ENCODE measurements at regions not wholly inside any gene's neighbourhood (a gene's known extent, or its start where the extent isn't known, plus 50 kb on each side); places are given as distances from the start of the nearest gene placed in this dataset.
"Not testable (repeated sequence)": the region's sequence is repeated elsewhere in the genome, so short reads cannot be mapped to it uniquely, and the experiment has no call there.

DNA sequence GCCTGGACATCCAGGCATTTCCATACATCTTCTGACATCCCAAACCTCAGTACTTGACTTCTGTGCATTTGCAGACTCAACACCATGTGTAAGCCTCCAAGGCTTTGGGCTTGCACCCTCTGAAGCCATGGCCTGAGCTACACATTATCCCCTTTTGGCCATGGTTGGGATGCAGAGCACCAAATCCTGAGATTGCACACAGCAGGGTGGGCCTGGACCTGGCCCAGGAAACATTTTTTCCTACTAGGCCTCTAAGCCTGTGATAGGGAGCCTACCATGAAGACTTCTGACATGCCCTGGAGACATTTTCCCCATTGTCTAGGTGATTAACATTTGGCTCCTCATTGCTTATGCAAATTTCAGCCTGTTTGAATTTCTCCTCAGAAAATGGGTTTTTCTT lies 853.4 kb upstream of the SPRY2 start:
- no peak for DNase-seq

DNA sequence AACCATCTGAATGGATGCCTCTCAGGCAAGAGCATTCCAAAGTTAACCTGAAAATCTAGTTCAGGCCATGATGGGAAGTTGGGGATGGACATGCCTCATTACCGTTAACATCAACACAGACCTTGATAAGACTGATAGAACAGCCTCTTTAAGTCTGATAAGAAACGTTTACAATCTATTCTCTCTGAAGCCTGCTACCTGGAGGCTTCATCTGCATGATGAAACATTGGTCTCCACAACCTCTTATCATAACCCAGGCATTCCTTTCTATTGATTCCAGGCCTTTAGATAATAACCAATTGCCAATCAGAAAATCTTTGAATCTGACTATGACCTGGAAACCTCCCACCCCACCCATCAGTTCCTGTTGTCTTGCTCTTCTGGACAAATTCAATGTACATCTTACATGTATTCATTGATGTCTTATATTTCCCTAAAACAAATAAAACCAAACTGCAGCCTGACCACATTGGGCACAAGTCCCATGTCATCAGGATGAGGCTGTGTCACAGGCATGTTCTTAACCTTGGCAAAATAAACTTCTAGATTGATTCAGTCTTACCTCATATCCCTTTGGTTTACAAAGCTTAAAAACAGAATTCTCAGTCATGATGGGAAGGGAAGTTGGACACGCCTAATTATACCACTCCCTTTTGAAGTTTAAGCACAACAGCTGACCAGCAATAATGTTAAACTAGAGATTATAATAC lies 843.8 kb upstream of the SPRY2 start:
- DNase-seq = no peak

- DNase-seq = no peak
Measured at GRCh38 chr13:81172603-81173002, 831.7 kb upstream of the SPRY2 start.

GRCh38 chr13:81171065-81171647 lies 830.2 kb upstream of the SPRY2 start:
- DNase-seq = no peak

DNA sequence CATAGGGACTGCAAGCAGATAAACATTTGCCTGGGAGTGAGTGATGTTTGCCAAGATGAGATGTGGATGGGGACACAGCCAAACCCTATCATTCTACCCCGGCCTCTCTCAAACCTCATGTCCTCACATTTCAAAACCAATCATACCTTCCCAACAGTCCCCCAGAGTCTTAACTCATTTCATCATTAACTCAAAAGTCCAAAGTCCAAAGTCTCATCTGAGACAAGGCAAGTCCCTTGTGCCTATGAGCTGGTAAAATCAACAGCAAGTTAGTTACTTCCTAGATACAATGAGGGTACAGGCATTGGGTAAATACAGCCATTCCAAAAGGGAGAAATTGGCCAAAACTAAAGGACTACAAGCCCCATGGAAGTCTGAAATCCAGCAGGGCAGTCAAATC lies 822.9 kb upstream of the SPRY2 start:
- not testable (repeated sequence) for DNase-seq

- DNase-seq = no peak
Measured at GRCh38 chr13:81153478-81153877, 812.6 kb upstream of the SPRY2 start.

- DNase-seq = no peak
Measured at GRCh38 chr13:81148822-81149221, 807.9 kb upstream of the SPRY2 start.

DNA sequence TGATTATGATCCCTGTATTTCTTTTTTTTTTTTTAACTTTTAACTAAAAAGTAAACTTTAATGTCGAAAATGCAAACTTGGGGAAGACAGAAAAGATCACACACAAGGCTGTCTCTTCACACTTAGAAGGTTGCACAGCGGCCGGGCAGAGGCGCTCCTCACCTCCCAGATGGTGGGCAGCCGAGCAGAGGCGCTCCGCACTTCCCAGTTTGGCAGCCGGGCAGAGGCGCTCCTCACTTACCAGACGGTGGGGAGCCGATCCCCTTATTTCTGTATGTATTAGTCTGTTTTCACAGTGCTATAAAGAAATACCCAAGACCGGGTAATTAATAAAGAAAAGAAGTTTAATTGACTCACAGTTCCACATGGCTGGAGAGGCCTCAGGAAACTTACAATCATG lies 805.6 kb upstream of the SPRY2 start:
- not testable (repeated sequence) for DNase-seq

DNA sequence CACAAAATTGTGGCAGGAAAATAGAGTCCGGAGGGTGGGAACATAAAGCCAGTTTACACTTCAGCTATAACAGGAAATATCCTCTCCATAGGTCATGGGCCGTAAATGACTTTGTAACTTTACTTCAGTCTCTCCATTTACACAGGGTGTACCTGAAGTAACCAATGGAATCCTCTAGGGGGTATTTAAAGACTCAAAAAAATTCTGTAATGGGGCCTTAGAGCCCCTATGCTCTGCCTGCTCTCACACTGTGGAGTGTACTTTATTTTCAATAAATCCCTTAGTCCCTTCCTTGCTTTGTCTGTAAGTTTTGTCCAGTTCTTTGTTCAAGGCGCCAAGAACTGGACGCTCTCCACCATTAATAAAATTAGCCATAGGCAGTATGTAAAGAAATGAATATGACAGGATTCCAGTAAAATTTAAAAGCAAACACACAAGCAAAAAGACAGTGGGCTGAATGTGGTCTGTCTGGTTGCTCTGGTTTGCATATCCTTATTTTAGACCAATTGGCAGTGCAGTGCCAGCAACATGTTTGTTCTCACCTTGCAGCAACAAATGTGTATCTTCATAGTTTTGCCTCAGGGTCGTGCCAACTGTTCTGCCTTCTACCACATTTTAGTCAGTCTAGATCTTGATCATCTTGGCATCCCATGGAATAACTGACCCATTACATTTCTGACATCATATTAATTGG lies 801.5 kb upstream of the SPRY2 start:
- no peak for DNase-seq

- no peak for DNase-seq
Measured at GRCh38 chr13:81140675-81141074, 799.7 kb upstream of the SPRY2 start.

DNA sequence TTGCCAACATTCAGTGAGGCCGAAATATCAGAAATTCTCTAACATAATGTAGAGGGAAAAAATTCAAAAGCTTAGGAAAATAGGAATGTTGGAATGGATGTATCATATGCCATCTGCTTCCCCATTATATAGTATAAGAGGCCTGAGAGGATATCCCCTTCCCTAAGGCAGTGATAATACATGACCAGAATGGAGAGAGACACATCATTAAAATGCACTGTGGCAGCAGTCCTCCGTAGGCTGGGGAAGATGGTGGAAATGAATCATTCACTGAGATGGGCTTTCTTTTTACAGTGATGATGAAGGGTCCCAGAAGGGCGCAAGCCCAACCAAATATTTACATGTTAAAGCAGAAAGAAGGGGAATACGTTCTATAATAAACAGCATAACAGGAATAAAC lies 799.1 kb upstream of the SPRY2 start:
- DNase-seq = no peak

DNA sequence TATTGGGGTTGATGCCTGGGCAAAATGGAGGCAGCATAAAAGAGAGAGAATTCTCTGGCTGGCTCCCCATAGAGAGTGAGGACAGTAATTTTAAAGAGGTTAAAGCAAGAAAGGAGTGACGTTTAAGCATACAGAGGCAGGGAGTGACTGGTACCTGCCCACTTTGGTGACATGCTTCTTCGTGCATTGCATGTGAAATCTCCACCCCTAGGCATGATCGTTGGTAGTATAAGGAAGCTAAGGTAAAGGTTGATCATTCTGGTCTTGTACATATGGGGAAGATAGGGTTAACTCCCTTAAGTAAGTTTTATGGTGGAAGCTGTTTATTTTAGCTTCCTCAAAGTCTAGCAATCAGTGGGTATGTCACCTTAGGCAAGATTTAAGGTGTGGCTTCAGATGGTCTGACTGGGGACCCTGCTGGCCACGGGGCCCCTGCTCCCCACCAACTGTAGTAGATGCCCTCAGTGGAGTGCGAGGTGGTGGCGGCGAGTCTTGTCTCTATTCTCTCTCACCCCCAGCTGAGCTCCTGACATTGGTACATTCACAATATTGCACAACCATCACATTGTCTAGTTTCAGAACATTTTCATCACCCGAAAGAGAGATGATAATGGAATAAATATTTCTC lies 797.5 kb upstream of the SPRY2 start:
- no peak for DNase-seq

- DNase-seq = no peak
Measured at GRCh38 chr13:81133066-81133465, 792.1 kb upstream of the SPRY2 start.

DNA sequence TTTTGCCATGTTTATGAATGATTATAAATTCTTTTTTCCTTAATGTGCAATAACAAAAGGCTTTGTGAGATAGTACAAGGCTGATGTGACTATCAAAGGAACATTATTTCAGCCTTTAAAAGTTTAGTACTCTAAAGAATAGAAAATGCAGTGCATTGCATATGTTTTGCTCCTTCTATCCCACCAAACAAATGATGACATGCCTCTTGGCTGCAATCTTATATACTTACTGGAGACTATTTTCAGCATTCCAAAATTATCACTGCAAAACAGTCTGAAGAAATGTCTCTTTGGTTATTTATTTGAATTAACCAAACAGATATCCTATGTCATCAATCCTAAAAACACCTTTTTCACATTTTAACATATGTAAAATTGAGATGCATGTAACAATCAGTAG lies 776.5 kb upstream of the SPRY2 start:
- no peak for DNase-seq

GRCh38 chr13:81116461-81117282 lies 775.7 kb upstream of the SPRY2 start:
- DNase-seq = no peak

- DNase-seq = no peak
Measured at GRCh38 chr13:81109026-81109425, 768.1 kb upstream of the SPRY2 start.

GRCh38 chr13:81106348-81106747 lies 765.4 kb upstream of the SPRY2 start:
- DNase-seq = no peak

- DNase-seq = no peak
Measured at GRCh38 chr13:81104035-81104715, 763.2 kb upstream of the SPRY2 start.

GRCh38 chr13:81102066-81102465 lies 761.1 kb upstream of the SPRY2 start:
- not testable (repeated sequence) for DNase-seq

GRCh38 chr13:81089371-81090157 lies 748.6 kb upstream of the SPRY2 start:
- DNase-seq = no peak

GRCh38 chr13:81080911-81081454 lies 740.1 kb upstream of the SPRY2 start:
- no peak for DNase-seq
